ENCODE measurements at regions not wholly inside any gene's neighbourhood (a gene's known extent, or its start where the extent isn't known, plus 50 kb on each side); places are given as distances from the start of the nearest gene placed in this dataset.

- no peak for DNase-seq
- H3K4me1 ChIP-seq (ENCODE audit: control insufficient read depth, insufficient read depth, low read length, poor library complexity, severe bottlenecking), result no peaks in the 10 kb centered on the region
- no peaks in the 10 kb centered on the region for H3K27me3 ChIP-seq (replicated peaks; ENCODE audit: control insufficient read depth, insufficient read depth, low read length, poor library complexity, severe bottlenecking)
- no peak overlapping the region for H3K27ac ChIP-seq (ENCODE audit: insufficient read depth, low read length, poor library complexity, severe bottlenecking)
- no peak overlapping the region for H3K4me3 ChIP-seq (ENCODE audit: insufficient read depth, low read depth, low read length, poor library complexity, severe bottlenecking)
- H3K36me3 ChIP-seq (ENCODE audit: control insufficient read depth, insufficient read depth, low read length), result no peaks in the 10 kb centered on the region
- no peaks in the 10 kb centered on the region for H3K9me3 ChIP-seq (ENCODE audit: control insufficient read depth, low read length)
Observed at GRCh38 chr5:90289837-90290236, 119.7 kb downstream of the CETN3 start.

DNA sequence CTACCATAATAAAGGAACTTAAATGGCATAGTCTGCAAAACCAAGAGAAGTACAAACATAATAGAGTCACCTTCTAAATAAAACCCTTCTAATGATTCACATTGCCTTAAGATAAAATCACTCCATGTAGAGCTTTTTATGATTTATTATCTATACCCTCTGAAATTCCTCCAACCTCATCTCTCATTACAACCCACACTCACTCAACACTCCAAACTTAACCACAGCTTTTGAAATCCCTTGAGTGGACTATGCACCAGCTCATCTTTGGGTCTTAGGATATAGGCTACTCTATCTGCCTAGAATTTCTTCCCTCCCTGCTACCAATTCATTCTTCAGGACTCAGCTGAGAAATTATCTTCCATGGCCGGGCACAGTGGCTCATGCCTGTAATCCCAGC is 122.5 kb downstream of the CETN3 start:
- Histone ChIP-seq H3K4me3 (ENCODE audit: insufficient read depth, low read depth, low read length, poor library complexity, severe bottlenecking) (no peak overlapping the region), H3K36me3 (ENCODE audit: control insufficient read depth, insufficient read depth, low read length) (no peaks in the 10 kb centered on the region), H3K27me3 (replicated peaks; ENCODE audit: control insufficient read depth, insufficient read depth, low read length, poor library complexity, severe bottlenecking) (no peaks in the 10 kb centered on the region), H3K27ac (ENCODE audit: insufficient read depth, low read length, poor library complexity, severe bottlenecking) (no peak overlapping the region), H3K9me3 (ENCODE audit: control insufficient read depth, low read length) (no peaks in the 10 kb centered on the region), H3K4me1 (ENCODE audit: control insufficient read depth, insufficient read depth, low read length, poor library complexity, severe bottlenecking) (no peaks in the 10 kb centered on the region)
- DNase-seq, result no peak

- no peaks in the 10 kb centered on the region for H3K4me1 ChIP-seq (ENCODE audit: control insufficient read depth, insufficient read depth, low read length, poor library complexity, severe bottlenecking)
- H3K9me3 ChIP-seq (ENCODE audit: control insufficient read depth, low read length), result no peaks in the 10 kb centered on the region
- H3K27ac ChIP-seq (ENCODE audit: insufficient read depth, low read length, poor library complexity, severe bottlenecking), result no peak overlapping the region
- no peaks in the 10 kb centered on the region for H3K27me3 ChIP-seq (replicated peaks; ENCODE audit: control insufficient read depth, insufficient read depth, low read length, poor library complexity, severe bottlenecking)
- no peak overlapping the region for H3K4me3 ChIP-seq (ENCODE audit: insufficient read depth, low read depth, low read length, poor library complexity, severe bottlenecking)
- no peaks in the 10 kb centered on the region for H3K36me3 ChIP-seq (ENCODE audit: control insufficient read depth, insufficient read depth, low read length)
- no peak for DNase-seq
Observed at GRCh38 chr5:90285581-90285980, 124.0 kb downstream of the CETN3 start.

DNA sequence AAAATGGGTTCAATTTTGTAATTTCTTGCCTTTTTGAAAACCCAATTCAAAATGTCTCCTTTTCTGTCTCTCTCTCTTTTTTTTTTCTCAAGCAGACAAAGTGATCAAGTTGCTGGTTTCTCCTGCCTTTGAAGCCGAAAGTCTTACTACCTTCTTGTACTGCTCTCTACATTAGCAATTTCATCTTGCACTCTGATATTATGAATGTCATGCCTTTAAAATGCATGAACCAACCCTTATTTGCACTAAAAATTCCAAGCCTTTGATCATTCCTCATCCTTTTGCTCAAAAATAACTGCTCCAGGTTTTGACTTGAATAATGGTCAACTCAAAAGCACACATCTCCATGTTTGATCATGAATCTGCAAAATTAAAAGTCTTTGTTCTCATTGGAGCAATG is 125.2 kb downstream of the CETN3 start:
- DNase-seq, result no peak
- Histone ChIP-seq H3K27me3 (replicated peaks; ENCODE audit: control insufficient read depth, insufficient read depth, low read length, poor library complexity, severe bottlenecking) (no peaks in the 10 kb centered on the region), H3K36me3 (ENCODE audit: control insufficient read depth, insufficient read depth, low read length) (no peaks in the 10 kb centered on the region), H3K4me3 (ENCODE audit: insufficient read depth, low read depth, low read length, poor library complexity, severe bottlenecking) (no peak overlapping the region), H3K4me1 (ENCODE audit: control insufficient read depth, insufficient read depth, low read length, poor library complexity, severe bottlenecking) (no peaks in the 10 kb centered on the region), H3K9me3 (ENCODE audit: control insufficient read depth, low read length) (no peaks in the 10 kb centered on the region), H3K27ac (ENCODE audit: insufficient read depth, low read length, poor library complexity, severe bottlenecking) (no peak overlapping the region)

DNA sequence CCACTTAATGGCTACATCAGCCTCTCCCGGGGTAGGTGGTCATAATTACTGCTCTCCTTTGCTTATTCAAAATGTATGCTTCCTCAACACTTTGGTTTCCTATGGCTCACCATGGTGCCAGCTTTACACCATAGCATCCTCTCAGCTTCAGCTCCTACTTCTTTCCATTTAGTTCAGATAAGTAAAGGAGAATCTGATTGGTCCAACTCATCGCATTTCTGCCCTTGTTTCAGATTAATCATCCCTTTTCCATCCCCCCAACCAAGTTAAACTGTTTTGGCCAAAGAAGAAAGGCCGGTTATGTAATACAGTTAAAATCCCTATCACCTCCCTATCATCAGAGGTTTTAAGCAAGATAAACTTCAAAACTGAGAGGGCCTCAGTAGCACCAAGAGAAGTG is 130.5 kb downstream of the CETN3 start:
- Histone ChIP-seq H3K4me1 (ENCODE audit: control insufficient read depth, insufficient read depth, low read length, poor library complexity, severe bottlenecking) (no peaks in the 10 kb centered on the region), H3K27me3 (replicated peaks; ENCODE audit: control insufficient read depth, insufficient read depth, low read length, poor library complexity, severe bottlenecking) (no peaks in the 10 kb centered on the region), H3K36me3 (ENCODE audit: control insufficient read depth, insufficient read depth, low read length) (no peaks in the 10 kb centered on the region), H3K4me3 (ENCODE audit: insufficient read depth, low read depth, low read length, poor library complexity, severe bottlenecking) (no peak overlapping the region), H3K27ac (ENCODE audit: insufficient read depth, low read length, poor library complexity, severe bottlenecking) (no peak overlapping the region), H3K9me3 (ENCODE audit: control insufficient read depth, low read length) (no peaks in the 10 kb centered on the region)
- DNase-seq, result no peak

GRCh38 chr5:90274216-90274615 is 135.3 kb downstream of the CETN3 start:
- Histone ChIP-seq H3K36me3 (ENCODE audit: control insufficient read depth, insufficient read depth, low read length) (no peaks in the 10 kb centered on the region), H3K4me3 (ENCODE audit: insufficient read depth, low read depth, low read length, poor library complexity, severe bottlenecking) (no peak overlapping the region), H3K4me1 (ENCODE audit: control insufficient read depth, insufficient read depth, low read length, poor library complexity, severe bottlenecking) (no peaks in the 10 kb centered on the region), H3K27me3 (replicated peaks; ENCODE audit: control insufficient read depth, insufficient read depth, low read length, poor library complexity, severe bottlenecking) (no peaks in the 10 kb centered on the region), H3K9me3 (ENCODE audit: control insufficient read depth, low read length) (no peaks in the 10 kb centered on the region), H3K27ac (ENCODE audit: insufficient read depth, low read length, poor library complexity, severe bottlenecking) (no peak overlapping the region)
- no peak for DNase-seq

DNA sequence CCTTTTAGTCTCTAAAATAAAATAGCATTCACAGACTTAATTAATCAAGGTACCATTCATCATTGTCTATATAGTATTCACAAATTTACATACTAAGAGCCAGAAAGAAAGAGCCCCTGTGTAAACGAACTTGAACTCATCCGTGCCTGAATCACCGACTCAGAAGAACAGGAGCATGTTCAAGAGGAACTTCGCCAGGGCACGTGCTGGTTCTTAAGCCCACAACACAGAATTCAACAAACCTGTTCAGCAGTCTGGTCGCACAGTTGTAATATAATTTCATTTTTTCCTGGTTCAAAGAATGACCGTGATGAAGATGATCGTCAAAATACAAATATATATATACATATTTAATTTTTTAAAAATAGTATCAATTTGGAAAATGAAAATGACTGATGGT is 141.9 kb downstream of the CETN3 start:
- Histone ChIP-seq H3K36me3 (ENCODE audit: control insufficient read depth, insufficient read depth, low read length) (no peaks in the 10 kb centered on the region), H3K9me3 (ENCODE audit: control insufficient read depth, low read length) (no peaks in the 10 kb centered on the region), H3K4me3 (ENCODE audit: insufficient read depth, low read depth, low read length, poor library complexity, severe bottlenecking) (no peak overlapping the region), H3K4me1 (ENCODE audit: control insufficient read depth, insufficient read depth, low read length, poor library complexity, severe bottlenecking) (no peaks in the 10 kb centered on the region), H3K27me3 (replicated peaks; ENCODE audit: control insufficient read depth, insufficient read depth, low read length, poor library complexity, severe bottlenecking) (no peaks in the 10 kb centered on the region), H3K27ac (ENCODE audit: insufficient read depth, low read length, poor library complexity, severe bottlenecking) (no peak overlapping the region)
- no peak for DNase-seq

DNA sequence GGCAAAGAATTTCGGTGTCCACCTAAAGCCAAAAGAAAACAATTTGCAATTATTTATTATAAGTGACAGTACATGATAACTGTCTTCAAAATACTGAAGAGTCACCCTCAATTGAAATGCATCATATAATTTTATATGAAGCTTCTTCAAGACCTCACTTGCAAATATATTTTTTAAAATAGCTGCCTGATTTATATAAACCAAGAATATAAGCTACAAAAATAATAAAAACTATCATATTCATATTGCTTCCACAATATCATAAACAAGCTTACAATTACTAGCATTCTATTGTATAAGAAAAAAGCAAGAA is 144.1 kb downstream of the CETN3 start:
- Histone ChIP-seq H3K4me3 (ENCODE audit: insufficient read depth, low read depth, low read length, poor library complexity, severe bottlenecking) (no peak overlapping the region), H3K9me3 (ENCODE audit: control insufficient read depth, low read length) (no peaks in the 10 kb centered on the region), H3K27ac (ENCODE audit: insufficient read depth, low read length, poor library complexity, severe bottlenecking) (no peak overlapping the region), H3K27me3 (replicated peaks; ENCODE audit: control insufficient read depth, insufficient read depth, low read length, poor library complexity, severe bottlenecking) (no peaks in the 10 kb centered on the region), H3K4me1 (ENCODE audit: control insufficient read depth, insufficient read depth, low read length, poor library complexity, severe bottlenecking) (no peaks in the 10 kb centered on the region), H3K36me3 (ENCODE audit: control insufficient read depth, insufficient read depth, low read length) (no peaks in the 10 kb centered on the region)
- DNase-seq, result no peak

DNA sequence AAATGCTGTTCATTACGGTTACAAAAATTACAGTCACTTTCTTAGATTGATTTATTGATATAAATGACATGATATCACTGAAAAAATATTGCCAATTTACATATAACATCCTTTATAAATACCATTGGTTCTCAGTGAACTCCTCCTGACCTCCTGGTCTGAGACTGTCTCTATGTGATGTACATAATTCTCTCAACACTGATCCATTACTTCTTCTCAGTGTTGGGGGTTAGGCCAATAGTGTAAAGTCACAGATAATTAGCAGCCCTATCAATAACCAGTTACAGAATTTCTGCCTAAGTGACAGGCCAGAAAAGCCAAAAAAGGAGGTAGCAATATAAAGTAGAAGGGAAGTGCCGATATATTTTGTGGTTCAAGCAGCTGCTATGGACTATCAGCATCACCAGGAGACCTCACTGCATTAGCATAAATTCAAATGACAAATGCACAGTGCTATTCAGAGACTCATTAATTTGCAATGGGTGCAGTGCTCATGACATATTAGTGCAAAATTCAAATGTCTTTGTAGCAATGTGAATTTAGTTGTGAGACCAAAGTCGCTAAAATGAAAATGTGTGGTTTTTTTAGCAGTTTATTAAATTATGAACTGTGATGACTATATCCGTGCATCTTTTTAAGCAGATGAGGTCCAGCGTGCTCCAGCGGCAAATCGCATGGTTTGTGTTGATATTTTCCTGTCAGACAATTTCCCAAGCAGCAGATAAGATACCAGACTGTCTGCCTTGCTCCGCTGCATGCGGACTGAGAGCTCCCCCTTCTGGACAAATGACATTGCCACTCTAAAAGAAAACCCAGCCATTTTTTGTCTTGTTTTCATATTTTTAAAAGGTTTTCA is 144.6 kb downstream of the CETN3 start:
- no peaks in the 10 kb centered on the region for H3K27me3 ChIP-seq (replicated peaks; ENCODE audit: control insufficient read depth, insufficient read depth, low read length, poor library complexity, severe bottlenecking)
- no peak overlapping the region for H3K4me3 ChIP-seq (ENCODE audit: insufficient read depth, low read depth, low read length, poor library complexity, severe bottlenecking)
- no peaks in the 10 kb centered on the region for H3K36me3 ChIP-seq (ENCODE audit: control insufficient read depth, insufficient read depth, low read length)
- H3K27ac ChIP-seq (ENCODE audit: insufficient read depth, low read length, poor library complexity, severe bottlenecking), result no peak overlapping the region
- DNase-seq, result peak in 2 of 3 donors; percentile 1 to 5
- no peaks in the 10 kb centered on the region for H3K9me3 ChIP-seq (ENCODE audit: control insufficient read depth, low read length)
- no peaks in the 10 kb centered on the region for H3K4me1 ChIP-seq (ENCODE audit: control insufficient read depth, insufficient read depth, low read length, poor library complexity, severe bottlenecking)

DNA sequence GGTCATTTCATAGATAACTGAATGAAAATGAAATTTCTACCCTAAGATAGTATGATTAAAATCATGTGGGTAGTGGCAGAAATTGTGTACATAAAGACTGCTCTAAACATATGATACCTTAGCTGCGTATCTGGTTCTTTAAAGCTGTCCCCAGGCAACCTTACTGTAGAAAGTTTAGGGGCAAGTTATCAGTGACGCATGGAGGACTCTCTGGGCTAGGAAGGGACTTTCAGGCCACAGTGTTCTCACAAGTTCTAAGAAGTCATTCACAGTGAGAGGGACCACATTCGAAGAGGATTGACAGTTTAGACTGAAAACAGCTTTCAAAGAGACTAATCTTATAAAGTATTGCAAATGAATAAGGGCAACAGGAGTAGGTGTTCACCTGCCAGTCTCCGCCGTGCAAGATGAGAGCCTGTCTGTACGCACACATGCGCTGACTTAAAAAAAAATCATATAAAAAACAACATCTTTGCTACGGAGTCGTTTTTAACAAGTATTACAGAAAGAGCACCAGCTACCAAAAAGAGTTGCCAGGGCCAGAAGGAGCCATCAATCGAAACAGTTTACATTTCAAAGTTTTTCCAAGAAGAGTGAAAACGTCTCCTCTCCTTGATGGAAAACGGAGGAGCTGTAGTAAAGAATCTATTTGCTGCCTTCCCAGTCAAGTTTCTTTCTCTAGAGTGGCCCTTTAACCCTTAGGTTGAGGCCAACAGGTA is 146.3 kb downstream of the CETN3 start:
- no peak overlapping the region for H3K4me3 ChIP-seq (ENCODE audit: insufficient read depth, low read depth, low read length, poor library complexity, severe bottlenecking)
- no peaks in the 10 kb centered on the region for H3K27me3 ChIP-seq (replicated peaks; ENCODE audit: control insufficient read depth, insufficient read depth, low read length, poor library complexity, severe bottlenecking)
- no peak overlapping the region for H3K27ac ChIP-seq (ENCODE audit: insufficient read depth, low read length, poor library complexity, severe bottlenecking)
- H3K9me3 ChIP-seq (ENCODE audit: control insufficient read depth, low read length), result no peaks in the 10 kb centered on the region
- no peaks in the 10 kb centered on the region for H3K4me1 ChIP-seq (ENCODE audit: control insufficient read depth, insufficient read depth, low read length, poor library complexity, severe bottlenecking)
- DNase-seq, result no peak
- no peaks in the 10 kb centered on the region for H3K36me3 ChIP-seq (ENCODE audit: control insufficient read depth, insufficient read depth, low read length)

All from effector memory CD4-positive, alpha-beta T cell (primary cell).